Neutrophil (primary cell): ENCODE measurements at regions not wholly inside any gene's neighbourhood (a gene's known extent, or its start where the extent isn't known, plus 50 kb on each side); places are given as distances from the start of the nearest gene placed in this dataset.

Source experiments
- H3K27ac ChIP-seq: fragments of 200-600 bp; sonication (generic); 2 replicates; pipeline ENCODE4 v1.5.1; 2016; ENCODE audit warnings: mild to moderate bottlenecking, moderate library complexity
- H3K27me3 ChIP-seq: fragments of 200-600 bp; sonication (generic); 2 replicates; pipeline ENCODE4 v1.6.0; 2016; ENCODE audit warnings: mild to moderate bottlenecking
- H3K36me3 ChIP-seq: fragments of 200-600 bp; sonication (generic); 2 replicates; pipeline ENCODE4 v1.5.1; 2017
- H3K4me1 ChIP-seq, 2 experiments: fragments of 200-600 bp in 1 of 2; sonication (generic) in 1 of 2; 1 replicate in 1 of 2; 2 replicates in 1 of 2; pipeline versions ENCODE4 v1.5.1 to v1.6.1; 2013 to 2016; ENCODE audit warnings: low read depth in 1 of 2, low read length in 1 of 2, mild to moderate bottlenecking in 1 of 2, moderate library complexity in 1 of 2; ENCODE audit not compliant: control insufficient read depth in 1 of 2, insufficient read depth in 1 of 2
- H3K4me3 ChIP-seq, 2 experiments: fragments of 200-600 bp in 1 of 2; sonication (generic) in 1 of 2; 1 replicate in 1 of 2; 2 replicates in 1 of 2; pipeline ENCODE4 v1.5.1; 2013 to 2016; ENCODE audit warnings: low read depth in 1 of 2, low read length in 1 of 2, mild to moderate bottlenecking in 1 of 2, moderate library complexity in 1 of 2
- H3K9me3 ChIP-seq: fragments of 200-600 bp; sonication (generic); 2 replicates; pipeline ENCODE4 v1.5.1; 2016
- TF ChIP-seq, protein P1 (sequence below): fragments of 200-600 bp; sonication (generic); IDR thresholded peaks from 2 replicates; pipeline ENCODE4 v1.5.1; 2016; ENCODE audit warnings: antibody characterized with exemption

DNA sequence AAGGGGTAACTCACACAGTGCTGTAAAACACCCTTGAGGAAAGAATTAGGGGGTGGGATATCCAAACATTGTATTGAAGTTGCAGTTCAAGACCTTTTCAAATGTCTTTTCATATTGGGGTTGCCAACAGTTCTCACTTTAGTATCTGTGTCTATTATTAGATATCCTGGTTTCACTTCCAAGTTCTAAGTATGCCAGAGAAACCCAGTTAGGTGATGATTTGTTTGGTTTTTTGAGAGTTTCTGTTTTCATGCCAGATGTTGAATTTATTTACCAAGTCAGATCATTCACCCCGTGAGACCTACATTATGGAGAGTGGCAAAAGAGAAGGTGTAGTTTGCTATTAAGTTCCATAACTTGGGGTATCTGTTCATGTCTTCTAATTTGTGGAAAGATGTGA is 64.5 kb downstream of the C9orf152 start:
- Histone ChIP-seq H3K4me3 (no peak overlapping the region), H3K27ac (no peak overlapping the region), H3K36me3 (no peaks in the 10 kb centered on the region), H3K4me1 (peaks cover 0 to 3% of the 10 kb centered on the region in 2 experiments), H3K27me3 (no peaks in the 10 kb centered on the region), H3K9me3 (no peaks in the 10 kb centered on the region)
- TF ChIP-seq, protein P1, sequence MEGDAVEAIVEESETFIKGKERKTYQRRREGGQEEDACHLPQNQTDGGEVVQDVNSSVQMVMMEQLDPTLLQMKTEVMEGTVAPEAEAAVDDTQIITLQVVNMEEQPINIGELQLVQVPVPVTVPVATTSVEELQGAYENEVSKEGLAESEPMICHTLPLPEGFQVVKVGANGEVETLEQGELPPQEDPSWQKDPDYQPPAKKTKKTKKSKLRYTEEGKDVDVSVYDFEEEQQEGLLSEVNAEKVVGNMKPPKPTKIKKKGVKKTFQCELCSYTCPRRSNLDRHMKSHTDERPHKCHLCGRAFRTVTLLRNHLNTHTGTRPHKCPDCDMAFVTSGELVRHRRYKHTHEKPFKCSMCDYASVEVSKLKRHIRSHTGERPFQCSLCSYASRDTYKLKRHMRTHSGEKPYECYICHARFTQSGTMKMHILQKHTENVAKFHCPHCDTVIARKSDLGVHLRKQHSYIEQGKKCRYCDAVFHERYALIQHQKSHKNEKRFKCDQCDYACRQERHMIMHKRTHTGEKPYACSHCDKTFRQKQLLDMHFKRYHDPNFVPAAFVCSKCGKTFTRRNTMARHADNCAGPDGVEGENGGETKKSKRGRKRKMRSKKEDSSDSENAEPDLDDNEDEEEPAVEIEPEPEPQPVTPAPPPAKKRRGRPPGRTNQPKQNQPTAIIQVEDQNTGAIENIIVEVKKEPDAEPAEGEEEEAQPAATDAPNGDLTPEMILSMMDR, result no peak

DNA sequence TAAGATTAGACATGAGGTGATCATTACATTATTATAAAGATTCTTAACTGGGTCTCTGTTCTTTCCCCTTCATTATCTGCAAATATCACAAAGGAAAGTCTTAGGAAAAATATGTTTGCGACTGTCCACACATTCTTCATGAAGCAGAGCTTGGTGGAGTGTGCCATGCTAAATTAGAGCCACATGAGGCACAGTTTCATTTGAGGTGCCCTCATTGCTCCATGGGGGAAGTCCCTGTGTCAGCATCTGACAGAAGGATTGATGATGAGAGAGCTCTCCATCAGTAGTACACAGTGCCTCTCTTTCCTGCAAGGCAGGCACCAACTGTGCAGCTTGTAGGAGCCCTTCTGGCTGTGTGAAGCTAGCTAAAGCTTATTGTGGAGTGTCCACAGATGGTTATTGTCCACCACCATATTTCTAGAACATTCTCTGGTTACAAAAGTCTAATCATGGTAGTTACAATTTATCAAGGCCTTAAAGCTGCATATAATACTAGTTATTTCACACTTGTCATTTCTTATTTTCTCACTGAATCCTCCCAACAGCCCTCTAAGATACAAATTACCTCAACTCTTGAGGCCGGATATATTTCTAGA is 63.9 kb downstream of the C9orf152 start:
- Histone ChIP-seq H3K4me3 (no peak overlapping the region), H3K27me3 (no peaks in the 10 kb centered on the region), H3K4me1 (peaks cover 5 to 8% of the 10 kb centered on the region in 2 experiments), H3K9me3 (no peaks in the 10 kb centered on the region), H3K27ac (no peak overlapping the region), H3K36me3 (no peaks in the 10 kb centered on the region)
- TF ChIP-seq, protein P1, result no peak

DNA sequence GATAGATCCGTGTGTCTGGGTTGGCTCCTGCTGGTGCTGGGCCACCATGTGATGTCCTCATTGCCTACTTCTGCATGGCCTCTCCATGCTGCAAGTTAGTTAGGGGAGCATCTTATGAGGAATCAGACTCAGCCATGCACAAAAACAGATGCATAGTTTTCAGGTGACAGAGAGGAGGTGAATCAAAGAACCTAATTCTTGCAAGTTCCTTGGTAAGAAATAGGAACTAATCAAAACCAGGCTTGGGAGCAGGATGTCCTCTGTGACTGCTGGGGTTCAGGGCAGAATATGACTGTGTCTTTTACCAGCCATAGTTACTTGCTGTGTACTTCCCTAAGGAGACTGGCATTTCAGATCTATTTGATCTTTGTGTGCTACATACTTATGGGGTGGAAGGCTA is 61.6 kb downstream of the C9orf152 start:
- Histone ChIP-seq H3K9me3 (no peaks in the 10 kb centered on the region), H3K36me3 (no peaks in the 10 kb centered on the region), H3K27me3 (no peaks in the 10 kb centered on the region), H3K4me3 (no peak overlapping the region), H3K27ac (no peak overlapping the region), H3K4me1 (peaks cover 6 to 10% of the 10 kb centered on the region in 2 experiments)
- TF ChIP-seq, protein P1, result no peak

DNA sequence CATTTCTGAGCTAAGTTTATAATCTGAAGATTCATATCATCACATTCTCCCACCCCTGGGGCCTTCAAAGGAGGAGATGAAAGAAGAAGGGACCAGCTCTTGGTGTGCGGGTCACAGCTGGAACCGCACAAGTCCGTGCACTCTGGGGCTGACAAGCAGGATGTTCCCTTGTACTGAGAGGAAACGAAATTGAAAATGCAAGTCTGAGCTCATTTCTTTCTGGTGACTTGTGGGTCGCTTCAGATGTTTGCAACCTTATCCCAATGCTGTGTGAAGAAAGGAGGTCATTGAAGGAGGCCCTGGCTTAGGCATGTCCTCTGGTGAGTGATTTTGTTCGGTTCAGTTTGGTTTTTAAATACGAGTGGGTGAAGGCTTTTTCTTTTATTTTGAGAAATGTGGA is 59.6 kb downstream of the C9orf152 start:
- Histone ChIP-seq H3K4me3 (peak overlapping the region in 1 of 2 experiments; percentile 31), H3K4me1 (peaks cover 14 to 20% of the 10 kb centered on the region in 2 experiments)

DNA sequence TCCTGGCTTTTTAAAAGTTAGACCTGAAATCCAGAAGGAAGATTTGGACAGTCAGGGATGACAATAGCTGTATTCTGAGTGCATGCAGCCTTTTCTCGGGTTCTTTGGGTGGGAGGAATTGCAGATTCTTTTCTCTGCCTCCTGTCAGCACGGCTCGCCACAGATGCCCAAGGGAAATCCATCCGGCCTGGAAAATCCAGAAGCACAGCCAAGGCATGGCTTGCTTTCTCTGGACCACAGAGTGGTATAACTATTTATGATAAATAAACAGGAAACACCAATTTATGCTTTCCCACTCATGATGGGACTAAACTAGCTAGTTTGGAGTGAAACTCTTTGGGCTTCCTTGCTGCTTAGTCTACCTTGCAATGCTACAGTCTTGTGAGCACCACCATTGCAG is 59.1 kb downstream of the C9orf152 start:
- Histone ChIP-seq H3K36me3 (no peaks in the 10 kb centered on the region), H3K9me3 (no peaks in the 10 kb centered on the region), H3K27ac (no peak overlapping the region), H3K4me1 (peaks cover 16 to 22% of the 10 kb centered on the region in 2 experiments), H3K27me3 (no peaks in the 10 kb centered on the region), H3K4me3 (no peak overlapping the region)
- TF ChIP-seq, protein P1, result no peak

More for the DNA sequence above, 59.6 kb downstream of the C9orf152 start:
- Histone ChIP-seq H3K27me3 (no peaks in the 10 kb centered on the region), H3K27ac (no peak overlapping the region), H3K9me3 (no peaks in the 10 kb centered on the region), H3K36me3 (no peaks in the 10 kb centered on the region)
- TF ChIP-seq, protein P1, result no peak
